Dendritic cell treated with granulocyte-macrophage colony-stimulating factor and Interleukin-4, amounts not matched to agents 40 ng/mL and 50 ng/mL, for 4 days (primary cell): ENCODE measurements at regions not wholly inside any gene's neighbourhood (a gene's known extent, or its start where the extent isn't known, plus 50 kb on each side); places are given as distances from the start of the nearest gene placed in this dataset.

Source experiments
- H3K27ac Mint-ChIP-seq: one replicate; pipeline ENCODE4 v1.8.0; 2022; ENCODE audit warnings: mild to moderate bottlenecking, mixed read lengths
- H3K27me3 Mint-ChIP-seq: one replicate; pipeline ENCODE4 v1.8.0; 2022; ENCODE audit warnings: mild to moderate bottlenecking, mixed read lengths
- H3K36me3 Mint-ChIP-seq: one replicate; pipeline ENCODE4 v1.8.0; 2022; ENCODE audit warnings: low read depth, mixed read lengths
- H3K4me1 Mint-ChIP-seq: one replicate; pipeline ENCODE4 v1.8.0; 2022; ENCODE audit warnings: low read depth, mixed read lengths
- H3K4me3 Mint-ChIP-seq: one replicate; pipeline ENCODE4 v1.8.0; 2022; ENCODE audit warnings: mild to moderate bottlenecking, moderate library complexity, mixed read lengths
- H3K9me3 Mint-ChIP-seq: one replicate; pipeline ENCODE4 v1.8.0; 2022; ENCODE audit warnings: mixed read lengths
- intact Hi-C: fragments of 100-400 bp; cut with micrococcal nuclease; formaldehyde crosslinking; loops from one replicate; pipeline ENCODE4 v1.15.0; 2022

- intact Hi-C loops = no loop called here
- H3K27me3 Mint-ChIP-seq = no peaks in the 10 kb centered on the region
- no peaks in the 10 kb centered on the region for H3K9me3 Mint-ChIP-seq
- H3K36me3 Mint-ChIP-seq = no peaks in the 10 kb centered on the region
- H3K4me3 Mint-ChIP-seq = no peak overlapping the region
- no peak overlapping the region for H3K27ac Mint-ChIP-seq
- H3K4me1 Mint-ChIP-seq = no peaks in the 10 kb centered on the region
These were observed 285.1 kb upstream of the CCDC54 start for GRCh38 chr3:107092121-107092520.

- Mint-ChIP-seq H3K27me3 (no peaks in the 10 kb centered on the region), H3K9me3 (no peaks in the 10 kb centered on the region)
These were observed 278.4 kb upstream of the CCDC54 start for GRCh38 chr3:107098864-107099263.

GRCh38 chr3:107100137-107100536 lies 277.1 kb upstream of the CCDC54 start:
- no peaks in the 10 kb centered on the region for H3K4me1 Mint-ChIP-seq
- H3K27me3 Mint-ChIP-seq = no peaks in the 10 kb centered on the region
- intact Hi-C loops = no loop called here
- peaks cover 6% of the 10 kb centered on the region for H3K9me3 Mint-ChIP-seq
- no peak overlapping the region for H3K4me3 Mint-ChIP-seq
- no peak overlapping the region for H3K27ac Mint-ChIP-seq
- no peaks in the 10 kb centered on the region for H3K36me3 Mint-ChIP-seq

More at GRCh38 chr3:107098864-107099263, 278.4 kb upstream of the CCDC54 start:
- no peaks in the 10 kb centered on the region for H3K4me1 Mint-ChIP-seq
- H3K36me3 Mint-ChIP-seq = no peaks in the 10 kb centered on the region
- no peak overlapping the region for H3K4me3 Mint-ChIP-seq
- intact Hi-C loops = no loop called here
- H3K27ac Mint-ChIP-seq = no peak overlapping the region

GRCh38 chr3:107100573-107100972 lies 276.7 kb upstream of the CCDC54 start:
- H3K27ac Mint-ChIP-seq = no peak overlapping the region
- H3K9me3 Mint-ChIP-seq = peaks cover 10% of the 10 kb centered on the region
- no peaks in the 10 kb centered on the region for H3K27me3 Mint-ChIP-seq
- intact Hi-C loops = no loop called here
- no peaks in the 10 kb centered on the region for H3K4me1 Mint-ChIP-seq
- H3K36me3 Mint-ChIP-seq = no peaks in the 10 kb centered on the region
- H3K4me3 Mint-ChIP-seq = no peak overlapping the region

GRCh38 chr3:107103786-107104185 lies 273.5 kb upstream of the CCDC54 start:
- Mint-ChIP-seq H3K27ac (no peak overlapping the region), H3K4me3 (no peak overlapping the region), H3K27me3 (no peaks in the 10 kb centered on the region), H3K9me3 (peaks cover 27% of the 10 kb centered on the region), H3K36me3 (no peaks in the 10 kb centered on the region), H3K4me1 (no peaks in the 10 kb centered on the region)
- intact Hi-C loops = no loop called here

GRCh38 chr3:107106316-107106715 lies 270.9 kb upstream of the CCDC54 start:
- Mint-ChIP-seq H3K27me3 (no peaks in the 10 kb centered on the region), H3K36me3 (no peaks in the 10 kb centered on the region), H3K9me3 (peaks cover 27% of the 10 kb centered on the region)

GRCh38 chr3:107106907-107107306 lies 270.3 kb upstream of the CCDC54 start:
- Mint-ChIP-seq H3K4me1 (no peaks in the 10 kb centered on the region), H3K36me3 (no peaks in the 10 kb centered on the region), H3K27ac (no peak overlapping the region), H3K9me3 (peaks cover 27% of the 10 kb centered on the region), H3K4me3 (no peak overlapping the region), H3K27me3 (no peaks in the 10 kb centered on the region)
- intact Hi-C loops = no loop called here

More at GRCh38 chr3:107106316-107106715, 270.9 kb upstream of the CCDC54 start:
- no peaks in the 10 kb centered on the region for H3K4me1 Mint-ChIP-seq
- no peak overlapping the region for H3K27ac Mint-ChIP-seq
- no peak overlapping the region for H3K4me3 Mint-ChIP-seq
- intact Hi-C loops = no loop called here

GRCh38 chr3:107110596-107111305 lies 266.5 kb upstream of the CCDC54 start:
- H3K4me1 Mint-ChIP-seq = no peaks in the 10 kb centered on the region
- peaks cover 15% of the 10 kb centered on the region for H3K9me3 Mint-ChIP-seq
- H3K4me3 Mint-ChIP-seq = no peak overlapping the region
- no peak overlapping the region for H3K27ac Mint-ChIP-seq
- H3K36me3 Mint-ChIP-seq = no peaks in the 10 kb centered on the region
- intact Hi-C loops = no loop called here
- H3K27me3 Mint-ChIP-seq = no peaks in the 10 kb centered on the region

- Mint-ChIP-seq H3K27me3 (no peaks in the 10 kb centered on the region), H3K4me1 (no peaks in the 10 kb centered on the region), H3K4me3 (no peak overlapping the region), H3K9me3 (peaks cover 6% of the 10 kb centered on the region), H3K27ac (no peak overlapping the region), H3K36me3 (no peaks in the 10 kb centered on the region)
- intact Hi-C loops = no loop called here
These were observed 265.4 kb upstream of the CCDC54 start for GRCh38 chr3:107111872-107112271.

GRCh38 chr3:107112356-107112755 lies 264.9 kb upstream of the CCDC54 start:
- H3K36me3 Mint-ChIP-seq = no peaks in the 10 kb centered on the region
- no peaks in the 10 kb centered on the region for H3K27me3 Mint-ChIP-seq
- H3K4me3 Mint-ChIP-seq = no peak overlapping the region
- no peak overlapping the region for H3K27ac Mint-ChIP-seq
- H3K4me1 Mint-ChIP-seq = no peaks in the 10 kb centered on the region
- peaks cover 1% of the 10 kb centered on the region for H3K9me3 Mint-ChIP-seq
- intact Hi-C loops = no loop called here

GRCh38 chr3:107116251-107116650 lies 261.0 kb upstream of the CCDC54 start:
- no peak overlapping the region for H3K4me3 Mint-ChIP-seq
- H3K36me3 Mint-ChIP-seq = no peaks in the 10 kb centered on the region
- H3K9me3 Mint-ChIP-seq = no peaks in the 10 kb centered on the region
- intact Hi-C loops = no loop called here
- no peak overlapping the region for H3K27ac Mint-ChIP-seq
- H3K27me3 Mint-ChIP-seq = no peaks in the 10 kb centered on the region
- H3K4me1 Mint-ChIP-seq = no peaks in the 10 kb centered on the region

GRCh38 chr3:107117156-107117555 lies 260.1 kb upstream of the CCDC54 start:
- no peaks in the 10 kb centered on the region for H3K4me1 Mint-ChIP-seq
- H3K27ac Mint-ChIP-seq = no peak overlapping the region
- H3K9me3 Mint-ChIP-seq = no peaks in the 10 kb centered on the region
- H3K36me3 Mint-ChIP-seq = no peaks in the 10 kb centered on the region
- H3K27me3 Mint-ChIP-seq = no peaks in the 10 kb centered on the region
- intact Hi-C loops = no loop called here
- no peak overlapping the region for H3K4me3 Mint-ChIP-seq

- Mint-ChIP-seq H3K9me3 (no peaks in the 10 kb centered on the region), H3K27me3 (no peaks in the 10 kb centered on the region), H3K4me3 (no peak overlapping the region), H3K36me3 (no peaks in the 10 kb centered on the region), H3K27ac (no peak overlapping the region), H3K4me1 (no peaks in the 10 kb centered on the region)
- intact Hi-C loops = no loop called here
These were observed 259.2 kb upstream of the CCDC54 start for GRCh38 chr3:107117922-107118536.

- Mint-ChIP-seq H3K9me3 (peaks cover 3% of the 10 kb centered on the region), H3K27ac (no peak overlapping the region), H3K36me3 (no peaks in the 10 kb centered on the region), H3K27me3 (no peaks in the 10 kb centered on the region), H3K4me1 (no peaks in the 10 kb centered on the region), H3K4me3 (no peak overlapping the region)
- intact Hi-C loops = no loop called here
These were observed 252.4 kb upstream of the CCDC54 start for GRCh38 chr3:107124885-107125284.

- no peak overlapping the region for H3K27ac Mint-ChIP-seq
- intact Hi-C loops = no loop called here
- no peaks in the 10 kb centered on the region for H3K36me3 Mint-ChIP-seq
- no peak overlapping the region for H3K4me3 Mint-ChIP-seq
- H3K27me3 Mint-ChIP-seq = no peaks in the 10 kb centered on the region
- H3K9me3 Mint-ChIP-seq = peaks cover 15% of the 10 kb centered on the region
- H3K4me1 Mint-ChIP-seq = no peaks in the 10 kb centered on the region
These were observed 248.3 kb upstream of the CCDC54 start for GRCh38 chr3:107128946-107129345.
